DOHH2 (cell line): ENCODE measurements at regions not wholly inside any gene's neighbourhood (a gene's known extent, or its start where the extent isn't known, plus 50 kb on each side); places are given as distances from the start of the nearest gene placed in this dataset.

Experiments
- H3F3A ChIP-seq: fragments of 200-600 bp; sonication (generic), shearing (Covaris generic); 2 replicates; pipeline ENCODE4 v1.6.0; 2016; ENCODE audit warnings: antibody characterized with exemption, mild to moderate bottlenecking; ENCODE audit not compliant: control insufficient read depth, insufficient read depth
- H3K27ac ChIP-seq: fragments of 200-600 bp; sonication (generic); 2 replicates; pipeline ENCODE4 v1.5.1; 2014; ENCODE audit warnings: low read depth, mild to moderate bottlenecking, low read length, moderate library complexity
- H3K27me3 ChIP-seq: fragments of 200-600 bp; sonication (generic); 2 replicates; pipeline ENCODE4 v1.6.1; 2014; ENCODE audit warnings: mild to moderate bottlenecking, low read length, mixed read lengths; ENCODE audit not compliant: control insufficient read depth
- H3K36me3 ChIP-seq: fragments of 200-600 bp; sonication (generic); 2 replicates; pipeline ENCODE4 v1.6.1; 2014; ENCODE audit warnings: mild to moderate bottlenecking, low read length, moderate library complexity, mixed read lengths; ENCODE audit not compliant: control insufficient read depth
- H3K4me1 ChIP-seq: fragments of 200-600 bp; sonication (generic); 2 replicates; pipeline ENCODE4 v1.6.1; 2014; ENCODE audit warnings: mild to moderate bottlenecking, low read length, mixed read lengths; ENCODE audit not compliant: control insufficient read depth
- H3K4me2 ChIP-seq: fragments of 200-600 bp; sonication (generic); 2 replicates; pipeline ENCODE4 v1.6.0; 2014; ENCODE audit warnings: mild to moderate bottlenecking, low read length, moderate library complexity
- H3K4me3 ChIP-seq: fragments of 200-600 bp; sonication (generic); 2 replicates; pipeline ENCODE4 v1.5.1; 2014; ENCODE audit warnings: mild to moderate bottlenecking, low read length, mixed read lengths
- H3K79me2 ChIP-seq: fragments of 200-600 bp; sonication (generic); 2 replicates; pipeline ENCODE4 v1.6.1; 2014; ENCODE audit warnings: mild to moderate bottlenecking, low read length, mixed read lengths; ENCODE audit not compliant: control insufficient read depth
- H3K9me2 ChIP-seq: fragments of 200-600 bp; sonication (generic); replicated peaks from 2 replicates; pipeline ENCODE4 v1.6.1; 2014; ENCODE audit warnings: mild to moderate bottlenecking, low read length, mixed read lengths; ENCODE audit not compliant: control insufficient read depth
- H3K9me3 ChIP-seq: fragments of 200-600 bp; sonication (generic); 2 replicates; pipeline ENCODE4 v1.6.1; 2014; ENCODE audit warnings: antibody characterized with exemption, low read length, mixed read lengths; ENCODE audit not compliant: control insufficient read depth, insufficient read depth
- H4K20me1 ChIP-seq: fragments of 200-600 bp; sonication (generic); 2 replicates; pipeline ENCODE4 v1.6.0; 2014; ENCODE audit warnings: low read depth, mild to moderate bottlenecking, antibody characterized with exemption, low read length, moderate library complexity; ENCODE audit not compliant: control insufficient read depth, insufficient read depth
- EZH2phosphoT487 ChIP-seq: fragments of 200-600 bp; sonication (generic); IDR thresholded peaks from 2 replicates; pipeline ENCODE4 v1.6.1; 2017; ENCODE audit warnings: borderline replicate concordance, mild to moderate bottlenecking, antibody characterized with exemption, low read length, moderate library complexity, mixed read lengths
- TF ChIP-seq, protein P1 (sequence below): fragments of 200-600 bp; sonication (generic); IDR thresholded peaks from one replicate; pipeline ENCODE4 v1.5.1; 2014; ENCODE audit warnings: antibody characterized with exemption, mild to moderate bottlenecking, low read depth, low read length; ENCODE audit not compliant: poor library complexity, severe bottlenecking

DNA sequence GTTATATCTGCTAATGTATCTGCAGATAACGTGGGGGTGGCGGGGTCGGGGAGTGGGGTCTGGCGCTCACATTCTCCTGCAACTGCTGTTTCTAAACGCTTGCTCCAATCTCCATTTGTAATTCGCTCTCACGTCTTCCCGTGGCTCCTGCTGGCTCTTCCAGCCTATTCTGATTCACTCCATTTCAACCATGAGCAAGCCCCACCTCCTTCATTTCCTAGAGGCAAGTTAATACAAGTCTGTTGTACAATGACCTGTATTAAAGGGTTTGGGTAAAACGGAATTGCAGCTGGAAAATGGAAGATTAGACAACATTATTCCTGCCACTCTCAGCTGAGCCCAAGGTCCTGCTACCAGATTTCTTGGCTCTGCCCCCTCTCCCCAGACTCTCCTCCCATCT is 132.3 kb downstream of the CSNK2A3 start:
- Histone ChIP-seq H3K4me3 (no peak overlapping the region), H3K36me3 (no peaks in the 10 kb centered on the region), H3K27me3 (no peaks in the 10 kb centered on the region), H3F3A (no peaks in the 10 kb centered on the region), H3K9me3 (no peaks in the 10 kb centered on the region), H3K4me2 (no peak overlapping the region), H3K79me2 (no peaks in the 10 kb centered on the region), H3K4me1 (peaks cover 38% of the 10 kb centered on the region), H3K27ac (no peak overlapping the region), H3K9me2 (no peaks in the 10 kb centered on the region), H4K20me1 (no peaks in the 10 kb centered on the region)
- TF ChIP-seq, protein P1, sequence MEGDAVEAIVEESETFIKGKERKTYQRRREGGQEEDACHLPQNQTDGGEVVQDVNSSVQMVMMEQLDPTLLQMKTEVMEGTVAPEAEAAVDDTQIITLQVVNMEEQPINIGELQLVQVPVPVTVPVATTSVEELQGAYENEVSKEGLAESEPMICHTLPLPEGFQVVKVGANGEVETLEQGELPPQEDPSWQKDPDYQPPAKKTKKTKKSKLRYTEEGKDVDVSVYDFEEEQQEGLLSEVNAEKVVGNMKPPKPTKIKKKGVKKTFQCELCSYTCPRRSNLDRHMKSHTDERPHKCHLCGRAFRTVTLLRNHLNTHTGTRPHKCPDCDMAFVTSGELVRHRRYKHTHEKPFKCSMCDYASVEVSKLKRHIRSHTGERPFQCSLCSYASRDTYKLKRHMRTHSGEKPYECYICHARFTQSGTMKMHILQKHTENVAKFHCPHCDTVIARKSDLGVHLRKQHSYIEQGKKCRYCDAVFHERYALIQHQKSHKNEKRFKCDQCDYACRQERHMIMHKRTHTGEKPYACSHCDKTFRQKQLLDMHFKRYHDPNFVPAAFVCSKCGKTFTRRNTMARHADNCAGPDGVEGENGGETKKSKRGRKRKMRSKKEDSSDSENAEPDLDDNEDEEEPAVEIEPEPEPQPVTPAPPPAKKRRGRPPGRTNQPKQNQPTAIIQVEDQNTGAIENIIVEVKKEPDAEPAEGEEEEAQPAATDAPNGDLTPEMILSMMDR = no peak
- TF ChIP-seq EZH2phosphoT487 = no peak

DNA sequence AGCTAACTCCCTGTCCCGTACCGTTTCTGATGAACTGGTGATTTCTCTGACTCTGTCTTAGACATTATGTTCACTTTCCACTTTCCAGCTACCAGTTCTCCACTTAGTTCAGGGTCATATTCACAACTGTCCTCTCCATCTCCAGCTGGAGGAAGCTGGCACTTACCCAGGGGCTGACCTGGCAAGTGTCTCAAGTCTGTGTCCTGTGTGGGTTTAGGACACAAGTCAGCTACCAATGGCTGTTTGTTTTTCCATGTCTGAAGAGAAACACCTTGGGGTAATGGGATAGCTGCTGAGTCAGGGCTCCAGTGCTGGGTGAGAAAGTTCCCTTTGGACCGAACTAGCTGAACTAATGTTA is 134.4 kb downstream of the CSNK2A3 start:
- H3K36me3 ChIP-seq = no peaks in the 10 kb centered on the region
- peak overlapping the region; percentile 9 for H3K4me3 ChIP-seq
- H3K79me2 ChIP-seq = no peaks in the 10 kb centered on the region
- no peaks in the 10 kb centered on the region for H3K9me3 ChIP-seq
- H3K27ac ChIP-seq = peak overlapping the region; percentile 35; the same call in 1 of the 2 replicates
- H3K27me3 ChIP-seq = no peaks in the 10 kb centered on the region
- no peaks in the 10 kb centered on the region for H4K20me1 ChIP-seq
- H3K9me2 ChIP-seq = no peaks in the 10 kb centered on the region
- TF ChIP-seq EZH2phosphoT487 = no peak
- TF ChIP-seq, protein P1 = no peak
- H3F3A ChIP-seq = no peaks in the 10 kb centered on the region
- H3K4me2 ChIP-seq = peak overlapping the region; percentile 49
- H3K4me1 ChIP-seq = peaks cover 40% of the 10 kb centered on the region

DNA sequence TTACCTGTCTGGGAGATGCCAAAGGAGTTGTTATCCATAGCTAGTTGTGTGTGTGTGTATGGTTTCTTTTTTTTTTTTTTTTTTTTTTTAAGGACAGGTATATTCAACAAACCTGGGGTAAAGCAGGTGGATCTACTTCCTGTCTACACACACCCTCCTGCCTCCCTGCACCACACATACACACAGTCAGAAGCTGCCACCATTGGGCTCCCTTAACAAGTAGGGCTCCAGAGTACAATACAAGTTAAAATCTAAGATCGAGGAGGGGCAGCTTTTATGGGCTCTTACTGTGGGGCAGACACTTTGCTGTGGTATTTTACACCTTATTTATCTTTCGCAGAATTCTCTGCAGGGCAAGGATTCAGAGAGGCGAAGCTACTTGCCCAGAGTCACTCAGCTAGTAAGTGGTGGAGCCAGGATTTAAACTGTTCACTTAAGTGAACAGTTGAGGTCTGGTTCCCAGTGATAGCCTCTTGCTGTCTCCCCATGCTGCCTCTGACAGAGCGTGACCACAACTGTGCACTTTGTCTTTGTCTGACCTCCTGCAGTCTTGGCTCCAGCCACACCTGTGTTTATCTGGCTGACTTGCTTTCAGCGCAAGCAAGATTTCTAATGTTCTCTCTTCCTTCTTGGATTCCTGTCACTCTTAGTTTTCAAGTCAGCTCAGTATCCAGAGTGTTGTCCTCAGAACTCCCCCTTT is 135.0 kb downstream of the CSNK2A3 start:
- Histone ChIP-seq H3K9me2 (no peaks in the 10 kb centered on the region), H3K36me3 (no peaks in the 10 kb centered on the region), H3K4me3 (peak overlapping the region; percentile 9), H3K27me3 (no peaks in the 10 kb centered on the region), H3F3A (no peaks in the 10 kb centered on the region), H3K79me2 (no peaks in the 10 kb centered on the region), H4K20me1 (no peaks in the 10 kb centered on the region), H3K27ac (peak overlapping the region; percentile 35), H3K4me2 (peak overlapping the region; percentile 49), H3K4me1 (peaks cover 40% of the 10 kb centered on the region), H3K9me3 (no peaks in the 10 kb centered on the region)
- no peak for TF ChIP-seq EZH2phosphoT487
- TF ChIP-seq, protein P1 = no peak
